ENCODE measurements at regions not wholly inside any gene's neighbourhood (a gene's known extent, or its start where the extent isn't known, plus 50 kb on each side); places are given as distances from the start of the nearest gene placed in this dataset.
A peak's percentile ranks its signal among the peaks of the same experiment; 100 is the strongest.

GRCh38 chr14:65258391-65258790, 154.1 kb upstream of the FUT8 start (continued):
- TF ChIP-seq ZNF513 (CRISPR knock-in tag; conservative IDR thresholded peaks at IDR 0.05) (no peak), FOXK1 (CRISPR knock-in tag; IDR thresholded peaks at IDR 0.05; ENCODE audit: borderline replicate concordance, low read depth) (peak; percentile 56; the same call in 1 of the 2 replicates), TBL1XR1 (IDR thresholded peaks at IDR 0.05; ENCODE audit: borderline replicate concordance, low read length, partially characterized antibody) (no peak), SUZ12 (IDR thresholded peaks at IDR 0.05; ENCODE audit: low read depth, low read length) (no peak), ZFP82 (CRISPR knock-in tag; IDR thresholded peaks at IDR 0.05; ENCODE audit: borderline replicate concordance) (no peak), AGO2 (optimal IDR thresholded peaks at IDR 0.05; ENCODE audit: low read depth, low read length) (no peak), RARA (CRISPR knock-in tag; IDR thresholded peaks at IDR 0.05) (peak; percentile 75), FUBP1 (CRISPR knock-in tag; IDR thresholded peaks at IDR 0.05; ENCODE audit: borderline replicate concordance) (no peak), NCOR1 (IDR thresholded peaks at IDR 0.05; ENCODE audit: borderline replicate concordance, low read length) (no peak), MNT (IDR thresholded peaks at IDR 0.05) (0 out of 2 replicates have a peak, but pooled peaks have one; percentile 16), MIER3 (CRISPR knock-in tag; IDR thresholded peaks at IDR 0.05; ENCODE audit: borderline replicate concordance) (no peak), ZSCAN21 (CRISPR knock-in tag; IDR thresholded peaks at IDR 0.05; ENCODE audit: borderline replicate concordance) (no peak), PPARG (CRISPR knock-in tag; conservative IDR thresholded peaks at IDR 0.05) (peak; percentile 44; the same call in 1 of the 2 replicates), GATA4 (IDR thresholded peaks at IDR 0.05; ENCODE audit: borderline replicate concordance, low read depth) (no peak), CCAR2 (optimal IDR thresholded peaks at IDR 0.05; ENCODE audit: low read depth, low read length) (no peak), ZBTB40 (IDR thresholded peaks at IDR 0.05) (no peak), ZBTB40 (CRISPR knock-in tag; IDR thresholded peaks at IDR 0.05) (no peak)
